PC-9 (cell line): ENCODE measurements at regions not wholly inside any gene's neighbourhood (a gene's known extent, or its start where the extent isn't known, plus 50 kb on each side); places are given as distances from the start of the nearest gene placed in this dataset.

Source experiments
- BruUV-seq: library from RNA; stranded (reverse); fragments of 400-500 nt; replicated peaks from 2 replicates; lab custom pipeline; 2021; lab: Mats Ljungman, UMichigan
- CTCF ChIA-PET: fragments of 300-600 bp; sonication (Branson Sonifier 250); formaldehyde crosslinking; loops from one replicate; lab custom pipeline; 2022; ENCODE audit warnings: antibody characterized with exemption; lab: Charles Lee
- POLR2A ChIA-PET: fragments of 300-600 bp; sonication (Branson Sonifier 250); formaldehyde crosslinking; loops from one replicate; lab custom pipeline; 2022; ENCODE audit warnings: antibody characterized with exemption; ENCODE audit not compliant: unreplicated experiment; lab: Charles Lee
- DNase-seq, 2 experiments: peaks; one replicate each; pipeline versions ENCODE4 v3.0.0 to v3.0.0-alpha.2; 2015 to 2022; ENCODE audit warnings: mixed read lengths in 1 of 2
- H2AFZ ChIP-seq: fragments of 200-600 bp; sonication (generic); 2 replicates; pipeline ENCODE4 v1.8.1; 2017; ENCODE audit warnings: antibody characterized with exemption
- H3F3A ChIP-seq: fragments of 200-600 bp; sonication (generic); 2 replicates; pipeline ENCODE4 v1.8.1; 2017; ENCODE audit warnings: antibody characterized with exemption, mild to moderate bottlenecking, low read depth; ENCODE audit not compliant: insufficient read depth
- H3K27ac ChIP-seq: fragments of 200-600 bp; sonication (generic); 2 replicates; pipeline ENCODE4 v1.6.1; 2016; ENCODE audit warnings: mixed run types
- H3K27me3 ChIP-seq: fragments of 200-600 bp; sonication (generic); 2 replicates; pipeline ENCODE4 v1.6.1; 2016; ENCODE audit warnings: low read depth, mixed run types; ENCODE audit not compliant: insufficient read depth
- H3K36me3 ChIP-seq: fragments of 200-600 bp; sonication (generic); 2 replicates; pipeline ENCODE4 v1.6.1; 2016; ENCODE audit warnings: low read depth, mixed run types
- H3K4me1 ChIP-seq: fragments of 200-600 bp; sonication (generic); replicated peaks from 2 replicates; pipeline ENCODE4 v1.6.1; 2016; ENCODE audit warnings: mixed run types; ENCODE audit not compliant: insufficient read depth
- H3K4me2 ChIP-seq: fragments of 200-600 bp; sonication (generic); 2 replicates; pipeline ENCODE4 v1.6.1; 2017; ENCODE audit warnings: mixed run types
- H3K4me3 ChIP-seq: fragments of 200-600 bp; sonication (generic); 2 replicates; pipeline ENCODE4 v1.6.1; 2016; ENCODE audit warnings: mixed run types
- H3K79me2 ChIP-seq: fragments of 200-600 bp; sonication (generic); 2 replicates; pipeline ENCODE4 v1.6.1; 2017; ENCODE audit warnings: low read depth, mixed run types
- H3K9me2 ChIP-seq: fragments of 200-600 bp; sonication (generic); 2 replicates; pipeline ENCODE4 v1.8.1; 2017; ENCODE audit warnings: mild to moderate bottlenecking; ENCODE audit not compliant: insufficient read depth
- H3K9me3 ChIP-seq: fragments of 200-600 bp; sonication (generic); 2 replicates; pipeline ENCODE4 v1.8.1; 2016; ENCODE audit warnings: low read depth; ENCODE audit not compliant: insufficient read depth
- H4K20me1 ChIP-seq: fragments of 200-600 bp; sonication (generic); 2 replicates; pipeline ENCODE4 v1.8.1; 2017; ENCODE audit not compliant: insufficient read depth
- CTCF ChIP-seq: fragments of 200-600 bp; sonication (generic); conservative IDR thresholded peaks from 2 replicates; pipeline ENCODE4 v1.6.1; 2017; ENCODE audit warnings: mixed run types, antibody characterized with exemption, mild to moderate bottlenecking, moderate library complexity
- EZH2 ChIP-seq: fragments of 200-600 bp; sonication (generic); IDR thresholded peaks from 2 replicates; pipeline ENCODE4 v1.8.0; 2017; ENCODE audit warnings: antibody characterized with exemption, low read depth
- intact Hi-C: fragments of 100-400 bp; cut with micrococcal nuclease; formaldehyde crosslinking; loops from one replicate; pipeline ENCODE4 v1.10.0; 2022; ENCODE audit not compliant: unreplicated experiment

- H3K27me3 ChIP-seq, result no peaks in the 10 kb centered on the region
- no peaks in the 10 kb centered on the region for H3F3A ChIP-seq
- no peaks in the 10 kb centered on the region for H3K79me2 ChIP-seq
- CTCF ChIA-PET, result no interaction called here
- POLR2A ChIA-PET, result no interaction called here
- no peaks in the 10 kb centered on the region for H3K9me2 ChIP-seq
- H2AFZ ChIP-seq, result no peak overlapping the region
- no peak for DNase-seq
- intact Hi-C loops, result no loop called here
- H3K36me3 ChIP-seq, result no peaks in the 10 kb centered on the region
- no peak for TF ChIP-seq CTCF
- TF ChIP-seq EZH2, result no peak
- H3K9me3 ChIP-seq, result no peaks in the 10 kb centered on the region
- no peak overlapping the region for H3K4me3 ChIP-seq
- no peak overlapping the region for H3K4me2 ChIP-seq
- BruUV-seq, result no TSS peak
- no peaks in the 10 kb centered on the region for H4K20me1 ChIP-seq
- no peaks in the 10 kb centered on the region for H3K4me1 ChIP-seq
- no peak overlapping the region for H3K27ac ChIP-seq
Observed at GRCh38 chr2:204373942-204374341, 171.3 kb upstream of the PARD3B start.

- Histone ChIP-seq H3F3A (no peaks in the 10 kb centered on the region), H3K27ac (no peak overlapping the region), H3K9me2 (no peaks in the 10 kb centered on the region), H3K36me3 (no peaks in the 10 kb centered on the region), H3K4me2 (no peak overlapping the region), H3K27me3 (no peaks in the 10 kb centered on the region), H3K4me1 (no peaks in the 10 kb centered on the region), H2AFZ (no peak overlapping the region), H3K79me2 (no peaks in the 10 kb centered on the region), H3K9me3 (no peaks in the 10 kb centered on the region), H3K4me3 (no peak overlapping the region), H4K20me1 (no peaks in the 10 kb centered on the region)
- CTCF ChIA-PET, result no interaction called here
- BruUV-seq, result no TSS peak
- no peak for DNase-seq
- intact Hi-C loops, result no loop called here
- TF ChIP-seq EZH2, result no peak
- TF ChIP-seq CTCF, result no peak
- POLR2A ChIA-PET, result no interaction called here
Observed at GRCh38 chr2:204380141-204380881, 165.0 kb upstream of the PARD3B start.

GRCh38 chr2:204386668-204387067, 158.6 kb upstream of the PARD3B start:
- ChIA-PET CTCF (no interaction called here), POLR2A (interaction anchor here (0.6 kb wide), 1 partner anchor 379 kb away, joined by 3 read pairs; no protein-coding TSS in a partner anchor)
- no peak overlapping the region for H3K4me2 ChIP-seq
- no peaks in the 10 kb centered on the region for H3K9me2 ChIP-seq
- BruUV-seq, result no TSS peak
- TF ChIP-seq EZH2 (no peak), CTCF (no peak)
- no peak overlapping the region for H2AFZ ChIP-seq
- no peaks in the 10 kb centered on the region for H3K27me3 ChIP-seq
- no peaks in the 10 kb centered on the region for H3K4me1 ChIP-seq
- DNase-seq, result no peak
- no peak overlapping the region for H3K4me3 ChIP-seq
- H3K27ac ChIP-seq, result no peak overlapping the region
- intact Hi-C loops, result no loop called here
- no peaks in the 10 kb centered on the region for H3K36me3 ChIP-seq
- no peaks in the 10 kb centered on the region for H4K20me1 ChIP-seq
- H3K79me2 ChIP-seq, result no peaks in the 10 kb centered on the region
- H3K9me3 ChIP-seq, result no peaks in the 10 kb centered on the region
- H3F3A ChIP-seq, result no peaks in the 10 kb centered on the region
